Inferior parietal cortex (tissue), 1 donor: ENCODE measurements at regions not wholly inside any gene's neighbourhood (a gene's known extent, or its start where the extent isn't known, plus 50 kb on each side); places are given as distances from the start of the nearest gene placed in this dataset.

ENCODE experiments used
- DNase-seq: peaks from one replicate; pipeline ENCODE4 v3.0.0-alpha.2; 2016; ENCODE audit errors: extremely low spot score

DNA sequence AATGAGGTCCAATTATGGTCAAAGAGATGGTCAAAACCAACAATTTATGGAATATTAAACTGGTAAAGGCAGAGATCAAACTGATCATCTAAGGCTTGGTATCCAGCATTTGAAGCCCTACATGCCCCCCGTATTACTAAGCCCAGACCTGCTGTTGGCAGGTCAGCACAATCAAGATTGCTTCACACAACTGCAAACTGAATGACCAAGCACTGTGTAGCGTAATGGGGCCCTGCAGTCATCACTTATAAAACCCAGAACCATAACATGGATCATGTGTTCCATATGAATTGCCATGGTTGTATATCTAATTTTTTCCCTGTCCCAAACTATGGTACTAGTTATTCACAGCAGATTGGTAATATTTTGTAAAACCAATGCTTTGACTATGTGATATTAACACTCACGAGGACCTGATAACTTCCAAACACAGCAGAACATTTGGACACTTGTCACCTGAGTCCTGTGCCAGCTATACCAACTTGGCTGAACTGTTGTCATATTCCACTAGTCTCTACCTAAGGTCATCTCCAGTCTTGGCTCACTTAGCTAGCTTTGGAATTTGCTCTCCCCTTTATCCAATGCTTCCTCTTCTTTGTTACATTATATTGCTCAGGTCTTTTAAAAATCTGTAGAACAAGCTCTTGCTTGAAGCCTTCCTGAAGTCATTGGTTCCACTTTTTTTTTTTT is 81.7 kb upstream of the HMHB1 start:
- DNase-seq, result no peak

DNA sequence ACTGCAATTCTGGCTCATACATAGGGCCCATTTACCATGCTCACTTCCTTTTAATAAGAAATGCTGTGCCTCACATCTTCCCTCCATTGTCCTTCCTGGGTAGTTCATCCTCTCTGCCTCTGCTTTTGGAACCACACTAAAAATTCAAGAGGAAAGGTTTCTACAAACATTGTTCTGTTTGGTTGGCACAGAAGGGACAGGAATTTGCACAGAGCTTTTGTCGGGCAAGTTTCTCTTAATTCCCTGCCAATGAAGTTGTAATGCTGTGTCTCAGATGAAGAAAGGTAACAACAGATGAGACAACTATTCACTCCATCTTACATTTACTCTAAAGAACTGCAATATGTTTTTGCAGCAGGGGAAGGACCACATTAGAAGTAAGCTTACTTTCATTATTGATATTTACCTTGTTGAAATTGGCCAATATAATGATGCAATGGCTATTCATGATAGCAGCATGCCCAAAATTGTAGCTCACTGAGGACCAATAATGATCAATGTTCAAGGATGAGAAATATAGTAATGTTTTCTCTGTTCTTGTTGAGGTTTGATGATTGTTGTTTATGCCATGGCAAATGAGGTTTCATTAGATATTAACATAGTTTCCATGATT is 82.5 kb upstream of the HMHB1 start:
- DNase-seq, result no peak

- no peak for DNase-seq
Observed at GRCh38 chr5:143723159-143723558, 88.8 kb upstream of the HMHB1 start.

- DNase-seq, result no peak
Observed at GRCh38 chr5:143721925-143722324, 90.0 kb upstream of the HMHB1 start.

DNA sequence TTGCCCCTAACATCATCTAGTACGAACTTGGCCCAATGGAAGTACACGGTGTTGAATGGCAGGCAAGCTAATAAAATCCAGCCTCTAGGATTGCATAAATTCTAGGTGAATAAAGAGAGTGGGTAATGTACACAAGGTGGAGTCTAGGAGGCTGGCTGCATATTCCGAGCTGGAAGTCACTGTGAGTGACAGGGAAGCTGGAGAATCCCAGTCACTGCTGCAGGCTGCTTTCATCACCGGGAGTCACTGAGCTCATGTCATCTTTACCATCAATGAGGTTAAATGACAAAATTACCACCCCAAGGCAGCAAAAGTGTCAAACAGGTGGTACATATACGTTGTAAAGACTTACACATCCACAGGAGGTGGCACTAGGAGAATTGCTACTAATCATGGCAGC is 91.3 kb upstream of the HMHB1 start:
- no peak for DNase-seq

DNA sequence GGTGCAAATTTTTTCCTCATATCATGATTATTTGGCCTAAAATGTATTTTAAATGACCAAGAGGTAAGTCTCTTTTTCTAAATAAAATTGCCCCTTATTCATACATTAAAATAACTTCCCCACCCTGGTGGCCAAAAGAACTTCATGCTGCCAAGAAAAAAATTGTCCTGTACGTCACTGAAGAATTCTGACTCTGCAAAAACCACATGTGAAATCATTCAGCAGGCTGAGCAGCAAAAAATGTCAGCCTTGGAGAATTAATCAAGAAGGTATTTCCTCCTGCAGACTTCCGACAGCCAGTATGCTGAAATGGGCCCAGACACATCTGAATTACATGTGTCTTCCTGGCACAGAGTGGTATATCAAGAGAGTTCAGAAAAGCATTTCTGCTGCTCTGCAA is 94.6 kb upstream of the HMHB1 start:
- no peak for DNase-seq

GRCh38 chr5:143716881-143717280 is 95.1 kb upstream of the HMHB1 start:
- no peak for DNase-seq

DNA sequence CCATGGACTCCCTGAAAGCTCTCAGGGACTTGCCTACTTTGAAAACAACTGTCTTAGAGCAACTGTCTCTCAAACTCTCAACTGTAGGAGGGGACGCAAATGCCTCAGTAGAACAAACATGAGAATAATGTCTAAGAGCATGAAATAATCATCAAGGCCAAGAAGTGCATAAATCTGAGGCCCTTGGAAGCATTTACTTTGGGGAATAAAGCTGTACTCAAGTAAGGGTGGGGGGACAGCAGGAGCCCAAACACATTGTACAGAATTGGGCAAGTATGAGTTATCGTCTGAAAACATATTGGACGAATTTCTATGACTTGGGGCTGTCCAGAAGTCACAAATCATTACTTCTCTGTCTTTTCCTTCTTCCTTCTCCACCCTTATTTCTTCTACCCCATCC is 96.3 kb upstream of the HMHB1 start:
- no peak for DNase-seq

- no peak for DNase-seq
Observed at GRCh38 chr5:143714629-143715028, 97.3 kb upstream of the HMHB1 start.

- no peak for DNase-seq
Observed at GRCh38 chr5:143713047-143714003, 98.6 kb upstream of the HMHB1 start.

GRCh38 chr5:143708672-143709071 is 103.3 kb upstream of the HMHB1 start:
- no peak for DNase-seq

DNA sequence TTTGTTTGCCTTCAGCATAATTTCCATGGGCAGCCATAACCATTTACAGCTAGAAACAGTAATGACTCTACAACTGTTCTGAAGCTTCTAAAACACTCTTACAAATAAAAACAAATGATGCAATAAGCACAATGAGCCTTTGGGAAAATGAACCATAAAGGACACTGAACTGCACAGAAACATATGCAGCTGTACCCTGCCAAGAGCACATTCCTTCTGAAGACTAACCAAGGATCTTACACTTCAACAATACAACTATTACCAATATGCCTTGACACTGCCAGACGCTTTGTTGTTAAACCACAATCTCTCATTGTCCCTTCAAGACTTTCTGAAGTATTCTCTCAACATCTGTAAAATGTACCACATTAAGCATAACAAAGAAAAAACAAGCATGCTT is 104.2 kb upstream of the HMHB1 start:
- no peak for DNase-seq

GRCh38 chr5:143705381-143705780 is 106.6 kb upstream of the HMHB1 start:
- DNase-seq, result no peak

DNA sequence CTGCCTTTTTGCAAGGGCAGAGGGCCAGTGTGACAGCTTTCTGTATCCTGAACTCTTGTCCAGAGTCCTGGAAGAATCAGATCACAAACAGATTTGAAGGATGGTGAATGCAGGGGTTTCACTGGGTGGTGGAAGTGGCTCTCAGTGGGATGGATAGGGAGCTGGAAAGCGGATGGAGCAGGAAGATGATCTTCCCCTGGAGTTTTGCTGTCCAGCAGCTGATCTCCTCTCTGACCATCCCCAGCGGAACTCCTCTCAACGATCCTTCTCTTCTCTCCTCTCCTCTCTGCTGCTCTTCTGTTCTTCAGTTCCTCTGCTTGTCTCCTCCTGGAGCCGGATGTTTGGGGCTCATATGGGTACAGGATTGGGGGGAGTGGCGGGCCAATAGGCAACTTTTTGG is 108.3 kb upstream of the HMHB1 start:
- DNase-seq, result no peak

GRCh38 chr5:143701493-143701892 is 110.5 kb upstream of the HMHB1 start:
- no peak for DNase-seq

GRCh38 chr5:143700994-143701393 is 111.0 kb upstream of the HMHB1 start:
- DNase-seq, result no peak

DNA sequence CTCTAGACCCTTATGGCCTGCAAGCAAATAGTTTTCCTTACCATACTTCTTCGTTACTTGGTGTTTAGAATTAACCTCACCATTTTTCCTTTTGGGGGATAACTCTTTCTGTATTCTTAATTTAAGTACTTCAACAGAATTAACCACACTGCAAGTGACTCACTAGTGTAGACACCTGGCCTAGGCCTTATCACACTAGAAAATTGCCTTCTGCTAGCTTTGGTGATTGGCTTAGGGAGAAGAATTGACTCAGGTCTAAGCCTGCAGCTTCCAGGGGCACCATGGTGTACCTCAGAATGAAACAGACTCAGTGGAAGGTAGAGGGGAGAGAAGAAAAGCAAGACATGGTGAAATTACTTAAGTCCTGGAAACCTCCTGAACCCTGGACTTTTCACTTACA is 112.8 kb upstream of the HMHB1 start:
- no peak for DNase-seq

GRCh38 chr5:143698574-143698973 is 113.4 kb upstream of the HMHB1 start:
- DNase-seq, result no peak

GRCh38 chr5:143696921-143697320 is 115.0 kb upstream of the HMHB1 start:
- no peak for DNase-seq

- no peak for DNase-seq
Observed at GRCh38 chr5:143695941-143696340, 116.0 kb upstream of the HMHB1 start.

DNA sequence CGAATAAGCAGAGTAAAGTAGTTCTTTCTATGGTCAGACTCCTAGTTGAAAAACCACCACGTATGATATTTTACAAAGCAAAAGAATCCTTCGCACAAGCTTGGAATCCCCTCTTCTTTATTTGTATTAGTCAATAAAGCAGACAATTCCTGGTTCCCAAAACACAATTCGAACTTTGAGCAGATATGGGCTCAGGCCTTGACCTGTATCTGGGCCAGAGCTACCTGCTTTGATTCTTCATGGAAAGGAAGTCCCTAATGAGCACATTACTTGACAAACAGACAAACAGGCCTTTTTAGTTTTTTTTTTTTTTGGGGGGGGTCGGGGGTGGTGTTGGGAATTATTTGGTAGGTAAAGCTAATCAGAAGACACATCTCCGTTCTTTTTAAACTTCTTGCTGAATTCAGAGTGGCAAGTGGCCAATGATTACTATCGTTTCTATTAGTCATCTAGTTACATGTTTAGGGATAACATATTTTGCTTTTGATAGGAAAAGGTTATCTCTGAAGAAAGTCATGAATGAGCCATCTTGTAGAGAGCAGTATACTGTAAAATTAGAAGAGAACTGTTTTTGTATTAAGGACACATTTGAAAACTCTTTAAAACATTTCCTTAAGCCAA is 116.6 kb upstream of the HMHB1 start:
- no peak for DNase-seq

GRCh38 chr5:143694357-143694756 is 117.6 kb upstream of the HMHB1 start:
- no peak for DNase-seq
